GM12878 (cell line): ENCODE measurements at regions not wholly inside any gene's neighbourhood (a gene's known extent, or its start where the extent isn't known, plus 50 kb on each side); places are given as distances from the start of the nearest gene placed in this dataset.

Experiments
- ATAC-seq: fragments of 200-7000 bp; cut with Tn5 transposase; 3 replicates; pipeline ENCODE4 v1.9.1; 2020; ENCODE audit warnings: mild to moderate bottlenecking, moderate library complexity
- BruUV-seq: library from RNA; stranded (reverse); fragments of 400-500 nt; replicated peaks from 2 replicates; lab custom pipeline; 2021; lab: Mats Ljungman, UMichigan
- CTCF ChIA-PET: fragments of 300-600 bp; sonication (Branson Sonifier 250); formaldehyde crosslinking; extraction: SDS; loops from one replicate; lab custom pipeline; 2021; ENCODE audit warnings: inconsistent platforms; lab: Yijun Ruan, JAX
- POLR2A ChIA-PET: fragments of 350-600 bp; formaldehyde crosslinking; extraction: SDS; loops from one replicate; lab custom pipeline; 2021; ENCODE audit warnings: inconsistent platforms; lab: Charles Lee
- RAD21 ChIA-PET: fragments of 300-600 bp; sonication (Branson Sonifier 250); formaldehyde crosslinking; loops from one replicate; lab custom pipeline; 2023; ENCODE audit warnings: antibody characterized with exemption; ENCODE audit not compliant: unreplicated experiment; lab: Charles Lee
- SMC1A ChIA-PET: fragments of 300-600 bp; sonication (Branson Sonifier 250); formaldehyde crosslinking; loops from one replicate; lab custom pipeline; 2023; ENCODE audit not compliant: unreplicated experiment, uncharacterized antibody; lab: Charles Lee
- DNase-seq: peaks from one replicate; pipeline ENCODE4 v3.0.0-alpha.2; 2011; ENCODE audit warnings: low read depth, low spot score
- FAIRE-seq: peaks from 3 replicates; lab custom pipeline; 2011; peaks lifted over from hg19 to GRCh38; lab: Jason Lieb, UNC
- H2AFZ ChIP-seq: 2 replicates; pipeline ENCODE4 v1.6.0; 2011; ENCODE audit warnings: low read depth, low read length, control low read depth; ENCODE audit not compliant: control insufficient read depth
- H3K27ac ChIP-seq: 2 replicates; pipeline ENCODE4 v1.5.1; 2011; ENCODE audit warnings: control low read depth; ENCODE audit not compliant: control insufficient read depth, insufficient read depth
- H3K27me3 ChIP-seq, 2 experiments: replicated peaks in 1 of 2; 2 replicates each; pipeline versions ENCODE4 v1.6.0 to v1.6.1; 2011; ENCODE audit warnings: low read length in 1 of 2; ENCODE audit not compliant: control insufficient read depth in 2 of 2, insufficient read depth in 2 of 2
- H3K36me3 ChIP-seq, 2 experiments: 2 replicates each; pipeline ENCODE4 v1.5.1; 2011; ENCODE audit warnings: low read length in 1 of 2; ENCODE audit not compliant: control insufficient read depth in 2 of 2, insufficient read depth in 2 of 2
- H3K4me1 ChIP-seq: 2 replicates; pipeline ENCODE4 v1.6.1; 2011; ENCODE audit warnings: mild to moderate bottlenecking, low read length, moderate library complexity, mixed read lengths; ENCODE audit not compliant: control insufficient read depth, insufficient read depth
- H3K4me2 ChIP-seq: 2 replicates; pipeline ENCODE4 v1.6.0; 2011; ENCODE audit warnings: control low read depth; ENCODE audit not compliant: control insufficient read depth, insufficient read depth
- H3K4me3 ChIP-seq: fragments of 200-600 bp; sonication (generic); 2 replicates; pipeline ENCODE4 v1.5.1; 2016
- H3K79me2 ChIP-seq: 2 replicates; pipeline ENCODE4 v1.6.0; 2011; ENCODE audit warnings: low read length; ENCODE audit not compliant: control insufficient read depth, insufficient read depth
- H3K9ac ChIP-seq: 2 replicates; pipeline ENCODE4 v1.8.0; 2011; ENCODE audit warnings: low read length, control low read depth, mixed read lengths; ENCODE audit not compliant: control insufficient read depth, insufficient read depth
- H3K9me3 ChIP-seq: replicated peaks from 3 replicates; pipeline ENCODE4 v1.5.1; 2011; ENCODE audit warnings: mild to moderate bottlenecking, low read length; ENCODE audit not compliant: control insufficient read depth, insufficient read depth
- H4K20me1 ChIP-seq: 2 replicates; pipeline ENCODE4 v1.6.0; 2011; ENCODE audit not compliant: control insufficient read depth, insufficient read depth
- DPF2 ChIP-seq: fragments of 450-650 bp; IDR thresholded peaks from 2 replicates; pipeline ENCODE4 v1.6.1; 2017; ENCODE audit warnings: mild to moderate bottlenecking
- LARP7 ChIP-seq: fragments of 450-650 bp; IDR thresholded peaks from 2 replicates; pipeline ENCODE4 v1.6.1; 2017; ENCODE audit warnings: mild to moderate bottlenecking
- POU2F2 ChIP-seq: IDR thresholded peaks from 3 replicates; pipeline ENCODE4 v1.6.1; 2011; ENCODE audit warnings: low read depth, mild to moderate bottlenecking, low read length, borderline replicate concordance
- RFX5 ChIP-seq: IDR thresholded peaks from 2 replicates; pipeline ENCODE4 v1.6.1; 2011; ENCODE audit warnings: low read depth, low read length, improper control_type of control experiment
- SUZ12 ChIP-seq: fragments of 200-600 bp; sonication (generic); IDR thresholded peaks from one replicate; pipeline ENCODE4 v1.6.1; 2018; ENCODE audit warnings: antibody characterized with exemption, mild to moderate bottlenecking; ENCODE audit not compliant: unreplicated experiment
- ZNF207 ChIP-seq: fragments of 450-650 bp; IDR thresholded peaks from 2 replicates; pipeline ENCODE4 v1.6.1; 2014; ENCODE audit warnings: antibody characterized with exemption, mild to moderate bottlenecking, borderline replicate concordance
- ZNF687 ChIP-seq: fragments of 450-650 bp; IDR thresholded peaks from 2 replicates; pipeline ENCODE4 v1.6.1; 2017; ENCODE audit warnings: mild to moderate bottlenecking, moderate library complexity
- ZZZ3 ChIP-seq: IDR thresholded peaks from 2 replicates; pipeline ENCODE4 v1.6.1; 2011; ENCODE audit warnings: low read depth; ENCODE audit not compliant: control insufficient read depth, insufficient read length
- WGBS: methylation state at CpG from one replicate; pipeline ENCODE4 v1.1.6; 2016; ENCODE audit warnings: low lambda C conversion rate; ENCODE audit not compliant: insufficient replicate concordance, insufficient coverage; ENCODE audit errors: missing lambda C conversion rate; 5-methylcytosine and 5-hydroxymethylcytosine counted together
- in situ Hi-C: fragments of 300-500 bp; cut with MboI; formaldehyde crosslinking; loops from 9 replicates; pipeline ENCODE4 v1.14.3; 2018; ENCODE audit warnings: mixed read lengths
- intact Hi-C: fragments of 100-400 bp; cut with micrococcal nuclease; formaldehyde crosslinking; loops from one replicate; pipeline ENCODE4 v1.14.2; 2022; ENCODE audit not compliant: unreplicated experiment
- TF ChIP-seq, protein P1 (sequence below): fragments of 450-650 bp; IDR thresholded peaks from 2 replicates; pipeline ENCODE4 v1.6.1; 2017; ENCODE audit warnings: mild to moderate bottlenecking, low read depth, inconsistent platforms; ENCODE audit not compliant: poor library complexity, severe bottlenecking
- TF ChIP-seq, protein P2 (sequence below), 3 experiments: IDR thresholded peaks in 2 of 3; conservative IDR thresholded peaks in 1 of 3; 2 replicates each; pipeline ENCODE4 v1.5.1; 2011; ENCODE audit warnings: low read depth in 3 of 3, low read length in 3 of 3, mild to moderate bottlenecking in 3 of 3, control low read depth in 2 of 3, moderate library complexity in 2 of 3, inconsistent platforms in 1 of 3, mixed read lengths in 1 of 3; ENCODE audit not compliant: control insufficient read depth in 2 of 3, insufficient read depth in 1 of 3; ENCODE audit errors: extremely low read depth in 1 of 3
- TF ChIP-seq, protein P3 (sequence below): fragments of 450-650 bp; IDR thresholded peaks from 2 replicates; pipeline ENCODE4 v1.6.1; 2017; ENCODE audit warnings: low read depth, mild to moderate bottlenecking, moderate library complexity

DNA sequence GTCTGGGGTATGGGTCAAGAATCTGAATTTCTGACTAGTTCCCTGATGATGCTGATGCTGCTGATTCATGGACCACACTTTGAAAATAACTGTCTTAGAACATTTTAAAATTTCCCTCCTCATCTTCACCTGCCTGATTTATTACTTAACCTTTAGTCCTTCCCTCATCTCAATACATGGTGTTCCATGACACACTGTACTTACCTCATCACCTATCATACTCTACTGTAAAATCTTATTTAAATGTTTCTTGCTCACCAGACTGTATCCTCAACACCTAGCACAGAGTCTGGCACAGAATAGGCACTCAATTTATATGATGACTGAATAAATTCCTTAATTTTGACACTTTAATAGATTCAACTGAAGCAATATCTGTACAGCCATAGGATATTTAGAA lies 95.7 kb downstream of the FAM161A start (continued):
- TF ChIP-seq ZNF207 (no peak), LARP7 (no peak), SUZ12 (no peak), POU2F2 (no peak)

- ChIA-PET RAD21 (no interaction called here), POLR2A (no interaction called here), SMC1A (interaction anchor here (1.3 kb wide), 1 partner anchor 22 kb away, joined by 5 read pairs; no protein-coding TSS in a partner anchor)
- Histone ChIP-seq H3K4me3 (no peak overlapping the region), H4K20me1 (no peaks in the 10 kb centered on the region), H3K27ac (no peak overlapping the region), H3K36me3 (no peaks in the 10 kb centered on the region), H3K4me1 (no peaks in the 10 kb centered on the region), H3K9ac (no peak overlapping the region), H3K9me3 (peaks cover 3% of the 10 kb centered on the region; the same call in 2 of the 3 replicates), H2AFZ (no peak overlapping the region), H3K27me3 (no peaks in the 10 kb centered on the region), H3K79me2 (no peaks in the 10 kb centered on the region)
- in situ Hi-C loops (no loop called here), intact Hi-C loops (no loop called here)
- ATAC-seq (no peak), FAIRE-seq (no peak)
- 62% methylated on average over 1 of the region's 1 CpG for WGBS
- TF ChIP-seq ZNF687: no peak
- TF ChIP-seq DPF2: no peak
- TF ChIP-seq, protein P1, sequence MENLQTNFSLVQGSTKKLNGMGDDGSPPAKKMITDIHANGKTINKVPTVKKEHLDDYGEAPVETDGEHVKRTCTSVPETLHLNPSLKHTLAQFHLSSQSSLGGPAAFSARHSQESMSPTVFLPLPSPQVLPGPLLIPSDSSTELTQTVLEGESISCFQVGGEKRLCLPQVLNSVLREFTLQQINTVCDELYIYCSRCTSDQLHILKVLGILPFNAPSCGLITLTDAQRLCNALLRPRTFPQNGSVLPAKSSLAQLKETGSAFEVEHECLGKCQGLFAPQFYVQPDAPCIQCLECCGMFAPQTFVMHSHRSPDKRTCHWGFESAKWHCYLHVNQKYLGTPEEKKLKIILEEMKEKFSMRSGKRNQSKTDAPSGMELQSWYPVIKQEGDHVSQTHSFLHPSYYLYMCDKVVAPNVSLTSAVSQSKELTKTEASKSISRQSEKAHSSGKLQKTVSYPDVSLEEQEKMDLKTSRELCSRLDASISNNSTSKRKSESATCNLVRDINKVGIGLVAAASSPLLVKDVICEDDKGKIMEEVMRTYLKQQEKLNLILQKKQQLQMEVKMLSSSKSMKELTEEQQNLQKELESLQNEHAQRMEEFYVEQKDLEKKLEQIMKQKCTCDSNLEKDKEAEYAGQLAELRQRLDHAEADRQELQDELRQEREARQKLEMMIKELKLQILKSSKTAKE: no peak
- TF ChIP-seq RFX5: no peak
- TF ChIP-seq, protein P2, sequence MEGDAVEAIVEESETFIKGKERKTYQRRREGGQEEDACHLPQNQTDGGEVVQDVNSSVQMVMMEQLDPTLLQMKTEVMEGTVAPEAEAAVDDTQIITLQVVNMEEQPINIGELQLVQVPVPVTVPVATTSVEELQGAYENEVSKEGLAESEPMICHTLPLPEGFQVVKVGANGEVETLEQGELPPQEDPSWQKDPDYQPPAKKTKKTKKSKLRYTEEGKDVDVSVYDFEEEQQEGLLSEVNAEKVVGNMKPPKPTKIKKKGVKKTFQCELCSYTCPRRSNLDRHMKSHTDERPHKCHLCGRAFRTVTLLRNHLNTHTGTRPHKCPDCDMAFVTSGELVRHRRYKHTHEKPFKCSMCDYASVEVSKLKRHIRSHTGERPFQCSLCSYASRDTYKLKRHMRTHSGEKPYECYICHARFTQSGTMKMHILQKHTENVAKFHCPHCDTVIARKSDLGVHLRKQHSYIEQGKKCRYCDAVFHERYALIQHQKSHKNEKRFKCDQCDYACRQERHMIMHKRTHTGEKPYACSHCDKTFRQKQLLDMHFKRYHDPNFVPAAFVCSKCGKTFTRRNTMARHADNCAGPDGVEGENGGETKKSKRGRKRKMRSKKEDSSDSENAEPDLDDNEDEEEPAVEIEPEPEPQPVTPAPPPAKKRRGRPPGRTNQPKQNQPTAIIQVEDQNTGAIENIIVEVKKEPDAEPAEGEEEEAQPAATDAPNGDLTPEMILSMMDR (IDR thresholded peaks at IDR 0.05 in 2 of 3, conservative IDR thresholded peaks at IDR 0.05 in 1 of 3; ENCODE audit: control insufficient read depth in 2 of 3, extremely low read depth in 1 of 3, insufficient read depth in 1 of 3, low read depth in 3 of 3, low read length in 3 of 3): no peak
- TF ChIP-seq, protein P3, sequence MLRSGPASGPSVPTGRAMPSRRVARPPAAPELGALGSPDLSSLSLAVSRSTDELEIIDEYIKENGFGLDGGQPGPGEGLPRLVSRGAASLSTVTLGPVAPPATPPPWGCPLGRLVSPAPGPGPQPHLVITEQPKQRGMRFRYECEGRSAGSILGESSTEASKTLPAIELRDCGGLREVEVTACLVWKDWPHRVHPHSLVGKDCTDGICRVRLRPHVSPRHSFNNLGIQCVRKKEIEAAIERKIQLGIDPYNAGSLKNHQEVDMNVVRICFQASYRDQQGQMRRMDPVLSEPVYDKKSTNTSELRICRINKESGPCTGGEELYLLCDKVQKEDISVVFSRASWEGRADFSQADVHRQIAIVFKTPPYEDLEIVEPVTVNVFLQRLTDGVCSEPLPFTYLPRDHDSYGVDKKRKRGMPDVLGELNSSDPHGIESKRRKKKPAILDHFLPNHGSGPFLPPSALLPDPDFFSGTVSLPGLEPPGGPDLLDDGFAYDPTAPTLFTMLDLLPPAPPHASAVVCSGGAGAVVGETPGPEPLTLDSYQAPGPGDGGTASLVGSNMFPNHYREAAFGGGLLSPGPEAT: no peak
- TF ChIP-seq ZZZ3: no peak
- TF ChIP-seq, all 136 proteins: peak for 0
- DNase-seq: no peak
- CTCF ChIA-PET: no interaction called here
- H3K4me2 ChIP-seq: no peak overlapping the region
- BruUV-seq: no TSS peak
These were observed 100.3 kb downstream of the FAM161A start for GRCh38 chr2:61753512-61753911.
